GM21576 (cell line): ENCODE measurements at regions not wholly inside any gene's neighbourhood (a gene's known extent, or its start where the extent isn't known, plus 50 kb on each side); places are given as distances from the start of the nearest gene placed in this dataset.

Experiments
- ATAC-seq: cut with Tn5 transposase; IDR thresholded peaks from one replicate; pipeline ENCODE4 v1.9.1; 2021; ENCODE audit warnings: mild to moderate bottlenecking, moderate library complexity; ENCODE audit not compliant: unreplicated experiment

GRCh38 chrX:96430756-96431455 is 253.7 kb upstream of the DIAPH2 start:
- ATAC-seq: no peak

- no peak for ATAC-seq
Measured at GRCh38 chrX:96432647-96433046, 252.0 kb upstream of the DIAPH2 start.

- no peak for ATAC-seq
Measured at GRCh38 chrX:96433409-96434077, 251.1 kb upstream of the DIAPH2 start.

- no peak for ATAC-seq
Measured at GRCh38 chrX:96435378-96436035, 249.1 kb upstream of the DIAPH2 start.

GRCh38 chrX:96436105-96436504 is 248.5 kb upstream of the DIAPH2 start:
- ATAC-seq: no peak

- no peak for ATAC-seq
Measured at GRCh38 chrX:96438803-96439202, 245.8 kb upstream of the DIAPH2 start.

GRCh38 chrX:96440941-96441340 is 243.7 kb upstream of the DIAPH2 start:
- ATAC-seq: no peak

GRCh38 chrX:96445531-96446065 is 239.0 kb upstream of the DIAPH2 start:
- ATAC-seq: no peak

- ATAC-seq: no peak
Measured at GRCh38 chrX:96446524-96446923, 238.1 kb upstream of the DIAPH2 start.

- ATAC-seq: no peak
Measured at GRCh38 chrX:96447161-96447560, 237.5 kb upstream of the DIAPH2 start.

GRCh38 chrX:96449191-96449590 is 235.5 kb upstream of the DIAPH2 start:
- ATAC-seq: no peak

- ATAC-seq: no peak
Measured at GRCh38 chrX:96449896-96450295, 234.7 kb upstream of the DIAPH2 start.

GRCh38 chrX:96453139-96453538 is 231.5 kb upstream of the DIAPH2 start:
- peak; percentile 88 for ATAC-seq

- no peak for ATAC-seq
Measured at GRCh38 chrX:96455078-96455477, 229.6 kb upstream of the DIAPH2 start.

- ATAC-seq: no peak
Measured at GRCh38 chrX:96464880-96465558, 219.6 kb upstream of the DIAPH2 start.

GRCh38 chrX:96474029-96474740 is 210.5 kb upstream of the DIAPH2 start:
- ATAC-seq: no peak

- ATAC-seq: no peak
Measured at GRCh38 chrX:96474741-96475125, 209.9 kb upstream of the DIAPH2 start.

GRCh38 chrX:96480081-96480480 is 204.6 kb upstream of the DIAPH2 start:
- no peak for ATAC-seq

- ATAC-seq: no peak
Measured at GRCh38 chrX:96481831-96482230, 202.8 kb upstream of the DIAPH2 start.

- no peak for ATAC-seq
Measured at GRCh38 chrX:96483647-96484160, 200.9 kb upstream of the DIAPH2 start.
